Spleen (tissue), 11 donors: ENCODE measurements at regions not wholly inside any gene's neighbourhood (a gene's known extent, or its start where the extent isn't known, plus 50 kb on each side); places are given as distances from the start of the nearest gene placed in this dataset.
A peak's percentile ranks its signal among the peaks of the same experiment; 100 is the strongest.

ENCODE experiments used
- DNase-seq: peaks from one replicate; pipeline ENCODE4 v3.0.0-alpha.2; 2020
- H3K27ac ChIP-seq, 8 donors: fragments of 200-600 bp; sonication (generic) in 7 of 8; 1 replicate in 4 of 8; 2 replicates in 4 of 8; pipeline versions ENCODE4 v1.5.0 to v1.8.0; 2016 to 2021; ENCODE audit warnings: inconsistent platforms in 4 of 8, mild to moderate bottlenecking in 4 of 8, moderate library complexity in 1 of 8
- H3K27me3 ChIP-seq, 7 donors: fragments of 200-600 bp; sonication (generic) in 6 of 7; replicated peaks in 1 of 7; 1 replicate in 4 of 7; 2 replicates in 3 of 7; pipeline versions ENCODE4 v1.5.0 to v1.8.0; 2016 to 2021; ENCODE audit warnings: inconsistent platforms in 3 of 7, mild to moderate bottlenecking in 1 of 7
- H3K36me3 ChIP-seq, 6 donors: fragments of 200-600 bp; sonication (generic) in 5 of 6; 1 replicate in 4 of 6; 2 replicates in 2 of 6; pipeline versions ENCODE4 v1.5.0 to v1.8.0; 2016 to 2021; ENCODE audit warnings: inconsistent platforms in 2 of 6
- H3K4me1 ChIP-seq, 6 donors: fragments of 200-600 bp; sonication (generic) in 5 of 6; 1 replicate in 3 of 6; 2 replicates in 3 of 6; pipeline versions ENCODE4 v1.5.0 to v1.8.0; 2016 to 2021; ENCODE audit warnings: inconsistent platforms in 3 of 6
- H3K4me3 ChIP-seq, 8 donors: fragments of 200-600 bp; sonication (generic) in 7 of 8; 1 replicate in 4 of 8; 2 replicates in 4 of 8; pipeline versions ENCODE4 v1.5.0 to v1.8.0; 2016 to 2021; ENCODE audit warnings: inconsistent platforms in 4 of 8, mild to moderate bottlenecking in 4 of 8, moderate library complexity in 2 of 8
- H3K9me3 ChIP-seq, 8 donors: fragments of 200-600 bp; sonication (generic) in 7 of 8; 1 replicate in 4 of 8; 2 replicates in 4 of 8; pipeline versions ENCODE4 v1.5.0 to v1.8.0; 2016 to 2021; ENCODE audit warnings: inconsistent platforms in 4 of 8
- CTCF ChIP-seq, 11 experiments: fragments of 200-600 bp in 7 of 11; fragments of 450-650 bp in 4 of 11; sonication (generic) in 4 of 11; IDR thresholded peaks in 8 of 11; conservative IDR thresholded peaks in 3 of 11; 1 replicate in 7 of 11; 2 replicates in 4 of 11; pipeline versions ENCODE4 v1.4.0 to v1.8.0; 2016 to 2021; ENCODE audit warnings: antibody characterized with exemption in 11 of 11, inconsistent platforms in 4 of 11, mild to moderate bottlenecking in 1 of 11
- POLR2A ChIP-seq, 3 donors: fragments of 450-650 bp; IDR thresholded peaks; one replicate each; pipeline ENCODE4 v1.5.1; 2017; ENCODE audit warnings: antibody characterized with exemption in 3 of 3, mild to moderate bottlenecking in 1 of 3
- POLR2AphosphoS5 ChIP-seq, 3 donors: sonication (generic); formaldehyde crosslinking; IDR thresholded peaks; one replicate each; pipeline ENCODE4 v1.5.1; 2017; ENCODE audit warnings: antibody characterized with exemption in 3 of 3
- WGBS, 5 donors: extraction: QIAGEN DNeasy Blood & Tissue Kit in 3 of 5; methylation state at CpG; one replicate each; pipeline versions ENCODE4 v1.1.5 to v1.1.7; 2013 to 2018; 5-methylcytosine and 5-hydroxymethylcytosine counted together
- intact Hi-C: fragments of 100-400 bp; cut with DNase I; formaldehyde crosslinking; loops from one replicate; pipeline ENCODE4 v1.15.0; 2023; ENCODE audit warnings: low total_unique reads
- donor health status: healthy with polysubstance abuse.
- donor health status: DM: no; HTN: no; CAD: no; lungs with moderate emphysema.
- donor health status: DM: no; HTN: no; CAD: no.
- donor health status: Bipolar disorder and iron deficiency.
- donor health status: healthy.
- donor health status: DM: no; HTN: no; CAD: no.
- donor health status: DM: yes; HTN: yes; CAD: no.

GRCh38 chr4:16450724-16451123, 224.5 kb upstream of the TAPT1 start:
- Histone ChIP-seq H3K4me3 (no peak overlapping the region), H3K27ac (no peak overlapping the region), H3K9me3 (no peaks in the 10 kb centered on the region), H3K27me3 (no peaks in the 10 kb centered on the region), H3K4me1 (no peaks in the 10 kb centered on the region), H3K36me3 (no peaks in the 10 kb centered on the region)
- no peak for DNase-seq
- TF ChIP-seq CTCF (IDR thresholded peaks at IDR 0.05 in 8 of 11, conservative IDR thresholded peaks at IDR 0.05 in 3 of 11), result peak in 1 of 11 experiments; percentile 18
- no peak for TF ChIP-seq POLR2AphosphoS5 (IDR thresholded peaks at IDR 0.05)
- no peak for TF ChIP-seq POLR2A (IDR thresholded peaks at IDR 0.05)
- intact Hi-C loops, result no loop called here
- 67 to 85% (median 76%) methylated on average over 1 of the region's 1 CpG for WGBS, 5 donors

GRCh38 chr4:16450031-16450430, 223.8 kb upstream of the TAPT1 start:
- intact Hi-C loops, result no loop called here
- 61 to 84% (median 73%) methylated on average over 3 of the region's 3 CpGs for WGBS, 5 donors
- H3K4me1 ChIP-seq, result no peaks in the 10 kb centered on the region
- H3K36me3 ChIP-seq, result no peaks in the 10 kb centered on the region
- H3K9me3 ChIP-seq, result no peaks in the 10 kb centered on the region
- H3K27ac ChIP-seq, result no peak overlapping the region
- H3K4me3 ChIP-seq, result no peak overlapping the region
- no peaks in the 10 kb centered on the region for H3K27me3 ChIP-seq
- DNase-seq, result no peak
- TF ChIP-seq CTCF (IDR thresholded peaks at IDR 0.05 in 8 of 11, conservative IDR thresholded peaks at IDR 0.05 in 3 of 11) (no peak), POLR2A (IDR thresholded peaks at IDR 0.05) (no peak), POLR2AphosphoS5 (IDR thresholded peaks at IDR 0.05) (no peak)

GRCh38 chr4:16449406-16449805, 223.1 kb upstream of the TAPT1 start:
- TF ChIP-seq POLR2A (IDR thresholded peaks at IDR 0.05) (no peak), CTCF (IDR thresholded peaks at IDR 0.05 in 8 of 11, conservative IDR thresholded peaks at IDR 0.05 in 3 of 11) (no peak), POLR2AphosphoS5 (IDR thresholded peaks at IDR 0.05) (no peak)
- intact Hi-C loops, result loop anchor here (10.0 kb wide), 1 partner anchor 425 kb away; no protein-coding TSS in a partner anchor
- 59 to 71% (median 63%) methylated on average over 2 of the region's 2 CpGs for WGBS, 5 donors

GRCh38 chr4:16448241-16448840, 222.1 kb upstream of the TAPT1 start:
- no peak for DNase-seq
- Histone ChIP-seq H3K4me1 (no peaks in the 10 kb centered on the region), H3K27ac (no peak overlapping the region), H3K27me3 (no peaks in the 10 kb centered on the region), H3K4me3 (no peak overlapping the region), H3K9me3 (no peaks in the 10 kb centered on the region), H3K36me3 (no peaks in the 10 kb centered on the region)
- 85 to 90% (median 89%) methylated on average over 9 of the region's 9 CpGs for WGBS, 5 donors
- intact Hi-C loops, result loop anchor here (10.0 kb wide), 1 partner anchor 424 kb away; no protein-coding TSS in a partner anchor
- TF ChIP-seq CTCF (IDR thresholded peaks at IDR 0.05 in 8 of 11, conservative IDR thresholded peaks at IDR 0.05 in 3 of 11) (no peak), POLR2A (IDR thresholded peaks at IDR 0.05) (no peak), POLR2AphosphoS5 (IDR thresholded peaks at IDR 0.05) (no peak)

More at GRCh38 chr4:16449406-16449805, 223.1 kb upstream of the TAPT1 start:
- H3K4me1 ChIP-seq, result no peaks in the 10 kb centered on the region
- H3K9me3 ChIP-seq, result no peaks in the 10 kb centered on the region
- no peak for DNase-seq
- H3K27me3 ChIP-seq, result no peaks in the 10 kb centered on the region
- H3K27ac ChIP-seq, result no peak overlapping the region
- no peaks in the 10 kb centered on the region for H3K36me3 ChIP-seq
- H3K4me3 ChIP-seq, result no peak overlapping the region
